ENCODE measurements at regions not wholly inside any gene's neighbourhood (a gene's known extent, or its start where the extent isn't known, plus 50 kb on each side); places are given as distances from the start of the nearest gene placed in this dataset.

GRCh38 chr18:11437046-11437445 lies 172.3 kb upstream of the SLC35G4 start:
- Histone ChIP-seq H3K27me3 (no peaks in the 10 kb centered on the region), H3K36me3 (no peaks in the 10 kb centered on the region), H3K27ac (no peak overlapping the region), H3K9me3 (peaks cover 0 to 10% (median 0%) of the 10 kb centered on the region in 12 donors), H3K4me3 (no peak overlapping the region), H3K4me1 (no peaks in the 10 kb centered on the region)
- WGBS, 4 donors = 43 to 51% (median 48%) methylated on average over 2 of the region's 2 CpGs
- DNase-seq (no peak), ATAC-seq (no peak)
- intact Hi-C loops (cut with DNase I) = no loop called here
- TF ChIP-seq POLR2A (IDR thresholded peaks at IDR 0.05) (no peak), CTCF (IDR thresholded peaks at IDR 0.05) (no peak)

GRCh38 chr18:11432360-11432811 lies 177.0 kb upstream of the SLC35G4 start:
- TF ChIP-seq CTCF (IDR thresholded peaks at IDR 0.05) = no peak
- no peak for TF ChIP-seq POLR2A (IDR thresholded peaks at IDR 0.05)
- DNase-seq (peak in 1 of 5 donors; percentile 61), ATAC-seq (no peak)
- intact Hi-C loops (cut with DNase I) = no loop called here
- Histone ChIP-seq H3K4me3 (no peak overlapping the region), H3K4me1 (no peaks in the 10 kb centered on the region), H3K27me3 (peaks cover 0 to 6% (median 0%) of the 10 kb centered on the region in 9 donors), H3K27ac (no peak overlapping the region), H3K36me3 (no peaks in the 10 kb centered on the region), H3K9me3 (no peaks in the 10 kb centered on the region)
- WGBS, 4 donors = 77 to 94% (median 93%) methylated on average over 25 to 36 of the region's 36 CpGs

GRCh38 chr18:11429876-11430275 lies 179.5 kb upstream of the SLC35G4 start:
- DNase-seq (no peak), ATAC-seq (no peak)
- Histone ChIP-seq H3K9me3 (no peaks in the 10 kb centered on the region), H3K4me1 (no peaks in the 10 kb centered on the region), H3K27ac (no peak overlapping the region), H3K4me3 (no peak overlapping the region), H3K27me3 (peaks cover 0 to 6% (median 0%) of the 10 kb centered on the region in 9 donors), H3K36me3 (no peaks in the 10 kb centered on the region)
- no peak for TF ChIP-seq POLR2A (IDR thresholded peaks at IDR 0.05)
- no peak for TF ChIP-seq CTCF (IDR thresholded peaks at IDR 0.05)
- WGBS, 4 donors = 63 to 87% (median 76%) methylated on average over 2 of the region's 2 CpGs; no CpG with 5 or more reads in 1 of the 4 donors
- intact Hi-C loops (cut with DNase I) = no loop called here

- ATAC-seq (no peak), DNase-seq (no peak)
- Histone ChIP-seq H3K27me3 (peaks cover 0 to 5% (median 0%) of the 10 kb centered on the region in 9 donors), H3K4me1 (no peaks in the 10 kb centered on the region), H3K9me3 (no peaks in the 10 kb centered on the region), H3K27ac (no peak overlapping the region), H3K36me3 (no peaks in the 10 kb centered on the region), H3K4me3 (no peak overlapping the region)
- intact Hi-C loops (cut with DNase I) = no loop called here
- TF ChIP-seq CTCF (IDR thresholded peaks at IDR 0.05) (no peak), POLR2A (IDR thresholded peaks at IDR 0.05) (no peak)
- 69 to 84% (median 79%) methylated on average over 7 of the region's 7 CpGs for WGBS, 4 donors
Measured at GRCh38 chr18:11425211-11425610, 184.2 kb upstream of the SLC35G4 start.
